HG02938 (cell line): ENCODE measurements at regions not wholly inside any gene's neighbourhood (a gene's known extent, or its start where the extent isn't known, plus 50 kb on each side); places are given as distances from the start of the nearest gene placed in this dataset.
"Not testable (repeated sequence)": the region's sequence is repeated elsewhere in the genome, so short reads cannot be mapped to it uniquely, and the experiment has no call there.

ENCODE experiments used
- ATAC-seq: cut with Tn5 transposase; IDR thresholded peaks from one replicate; pipeline ENCODE4 v1.9.1; 2021; ENCODE audit warnings: mild to moderate bottlenecking, moderate library complexity; ENCODE audit not compliant: unreplicated experiment

GRCh38 chr9:81037889-81038288, 651.5 kb downstream of the TLE1 start:
- ATAC-seq = no peak

- ATAC-seq = no peak
These were observed 653.7 kb downstream of the TLE1 start for GRCh38 chr9:81035601-81036000.

- ATAC-seq = no peak
These were observed 654.2 kb downstream of the TLE1 start for GRCh38 chr9:81035171-81035570.

DNA sequence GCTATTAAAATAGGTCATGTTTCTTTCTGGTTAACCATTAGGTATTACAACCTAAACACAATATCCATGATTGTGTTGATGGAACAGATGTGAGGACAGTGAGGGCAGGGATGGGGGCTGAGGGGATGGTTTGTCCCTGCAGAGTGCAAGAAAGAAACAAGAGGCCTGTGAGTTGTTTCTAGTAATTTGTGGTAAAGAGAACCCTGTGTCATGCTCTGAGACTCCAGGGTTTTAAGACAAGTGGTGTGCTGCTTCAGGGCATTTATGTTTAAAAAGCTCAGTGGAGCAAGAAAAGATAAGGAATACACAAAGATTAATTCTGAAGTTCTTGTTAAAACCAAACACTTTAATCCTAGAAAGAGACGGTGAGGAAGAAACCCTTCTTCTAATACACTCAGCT, 656.5 kb downstream of the TLE1 start:
- ATAC-seq = no peak

- ATAC-seq = no peak
These were observed 657.2 kb downstream of the TLE1 start for GRCh38 chr9:81032030-81032572.

GRCh38 chr9:81031422-81032029, 657.8 kb downstream of the TLE1 start:
- no peak for ATAC-seq

DNA sequence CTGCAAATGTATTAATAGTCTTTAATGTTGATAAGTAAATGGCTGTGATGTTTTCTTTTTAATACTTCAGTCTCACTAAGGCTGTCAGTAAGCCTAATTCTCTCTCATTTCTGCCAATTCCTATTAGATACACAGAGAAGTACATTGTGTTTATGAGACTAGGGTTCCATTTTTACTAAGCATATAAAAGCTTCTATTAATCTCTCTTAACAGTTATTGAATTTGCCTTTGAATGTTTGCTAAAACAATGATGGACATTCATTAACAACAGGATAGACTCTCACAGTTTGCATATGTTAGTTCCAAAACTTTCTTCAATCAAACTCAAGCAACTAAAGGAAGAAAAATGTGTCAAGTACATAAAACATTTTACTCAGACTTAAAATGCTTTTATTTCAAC, 659.3 kb downstream of the TLE1 start:
- no peak for ATAC-seq

DNA sequence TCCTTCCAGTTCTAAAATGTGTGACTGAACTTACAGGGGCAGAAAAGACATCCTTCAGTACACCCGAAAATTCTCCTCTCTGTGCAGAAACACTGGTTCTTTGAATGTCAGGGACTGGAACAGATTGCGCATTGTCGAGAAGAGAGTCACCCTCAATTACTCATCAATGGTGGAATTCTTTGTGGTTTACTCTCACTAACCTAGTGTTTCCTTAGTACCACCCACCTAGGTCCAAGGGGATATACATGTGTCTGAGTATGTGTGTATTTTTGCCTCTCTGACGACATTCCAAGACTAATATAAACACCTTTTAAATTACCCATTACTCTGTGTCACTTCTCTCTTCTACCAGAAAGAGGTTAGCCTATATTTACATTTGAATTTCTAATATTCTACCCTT, 660.8 kb downstream of the TLE1 start:
- ATAC-seq = no peak

- ATAC-seq = no peak
These were observed 667.2 kb downstream of the TLE1 start for GRCh38 chr9:81022177-81022576.

GRCh38 chr9:81014945-81015344, 674.4 kb downstream of the TLE1 start:
- ATAC-seq = not testable (repeated sequence)

GRCh38 chr9:81013191-81013590, 676.2 kb downstream of the TLE1 start:
- not testable (repeated sequence) for ATAC-seq

DNA sequence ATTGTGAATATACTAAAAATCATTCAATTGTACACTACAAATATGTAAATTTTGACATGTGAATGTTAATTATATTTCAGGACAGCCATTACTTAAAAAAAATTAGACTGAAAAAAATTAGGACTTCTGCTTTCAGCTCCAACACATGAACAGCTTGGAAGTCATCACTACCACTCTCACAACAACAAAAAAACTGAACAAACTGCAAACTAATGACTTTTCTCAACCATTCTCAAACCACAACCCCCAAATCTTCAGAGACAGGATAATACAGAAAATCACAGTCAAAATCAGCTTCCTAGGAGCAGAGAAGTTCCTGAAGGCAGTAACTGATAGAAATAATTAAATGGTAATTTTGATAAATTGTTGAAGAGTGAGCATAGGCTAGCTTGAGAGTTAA, 686.4 kb downstream of the TLE1 start:
- ATAC-seq = no peak

DNA sequence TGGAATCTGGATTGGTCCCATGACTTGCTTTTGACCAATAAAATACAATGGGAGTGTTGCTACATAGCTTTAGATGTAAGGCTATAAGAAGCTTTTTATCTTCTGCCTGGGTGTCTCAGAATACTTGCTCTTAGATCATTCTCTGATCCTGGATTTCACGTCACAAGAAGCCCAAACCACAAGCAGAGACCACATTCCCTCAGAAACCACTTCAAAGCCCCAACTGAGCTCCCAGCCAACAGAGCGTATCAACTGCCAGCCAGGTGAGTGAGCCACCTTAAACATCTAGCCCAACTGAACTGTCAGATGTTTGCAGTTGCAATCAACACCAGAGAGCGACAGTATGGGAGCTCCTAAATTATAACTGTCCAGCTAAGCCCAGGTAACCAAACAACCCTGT, 687.1 kb downstream of the TLE1 start:
- ATAC-seq = no peak

GRCh38 chr9:80995759-80996158, 693.6 kb downstream of the TLE1 start:
- no peak for ATAC-seq

DNA sequence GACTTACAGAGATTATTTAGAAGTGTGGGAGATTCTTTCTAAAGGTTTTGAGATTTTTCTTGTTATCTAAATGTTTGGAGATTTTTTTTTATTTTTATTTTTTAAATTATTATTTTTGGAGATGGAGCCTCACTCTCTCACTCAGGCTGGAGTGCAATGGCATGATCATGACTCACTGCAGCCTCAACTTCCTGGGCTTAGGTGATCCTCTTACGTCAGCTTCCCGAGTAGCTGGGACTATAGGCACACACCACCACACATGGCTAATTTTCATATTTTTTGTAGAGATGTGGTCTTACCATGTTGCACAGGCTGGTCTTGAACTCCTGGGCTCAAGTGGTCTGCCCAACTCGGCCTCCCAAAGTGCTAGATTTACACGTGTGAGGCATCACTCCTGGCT, 694.5 kb downstream of the TLE1 start:
- ATAC-seq = no peak

GRCh38 chr9:80985595-80985994, 703.8 kb downstream of the TLE1 start:
- ATAC-seq = not testable (repeated sequence)

DNA sequence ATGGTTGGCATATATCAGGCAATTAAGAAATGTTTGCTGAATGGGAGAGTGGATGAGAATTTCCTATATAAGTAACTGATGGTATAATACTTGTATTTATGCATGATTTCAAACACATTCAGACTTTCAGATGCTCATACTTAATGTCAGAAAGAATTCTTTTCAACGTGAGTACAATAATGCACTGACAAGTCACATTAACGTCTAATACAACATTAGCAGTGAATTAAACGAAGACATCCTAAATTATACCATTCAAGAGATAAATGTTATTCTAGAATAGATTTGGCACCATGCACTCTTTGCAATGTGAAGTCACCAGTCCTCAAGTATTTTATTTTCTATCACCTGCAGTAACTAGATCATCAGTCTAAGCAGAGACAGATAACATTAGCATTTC, 712.9 kb downstream of the TLE1 start:
- no peak for ATAC-seq

DNA sequence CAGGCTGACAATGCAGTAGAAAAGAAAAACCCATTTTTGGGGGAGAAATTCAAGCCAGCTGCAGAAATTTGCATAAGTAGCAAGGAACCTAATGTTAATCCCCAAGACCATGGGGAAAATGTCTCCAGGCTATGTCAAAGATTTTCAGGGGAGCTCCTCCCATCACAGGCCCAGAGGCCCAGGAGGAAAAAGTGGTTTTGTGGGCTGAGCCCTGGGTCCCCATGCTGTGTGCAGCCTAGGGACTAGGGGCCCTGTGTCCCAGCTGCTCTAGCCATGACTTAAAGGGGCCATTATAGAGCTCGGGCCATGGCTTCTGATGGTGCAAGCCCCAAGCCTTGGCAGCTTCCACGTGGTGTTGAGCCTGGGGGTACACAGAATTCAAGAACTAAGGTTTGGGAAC, 719.0 kb downstream of the TLE1 start:
- ATAC-seq = not testable (repeated sequence)

- no peak for ATAC-seq
These were observed 720.7 kb downstream of the TLE1 start for GRCh38 chr9:80968611-80969010.

DNA sequence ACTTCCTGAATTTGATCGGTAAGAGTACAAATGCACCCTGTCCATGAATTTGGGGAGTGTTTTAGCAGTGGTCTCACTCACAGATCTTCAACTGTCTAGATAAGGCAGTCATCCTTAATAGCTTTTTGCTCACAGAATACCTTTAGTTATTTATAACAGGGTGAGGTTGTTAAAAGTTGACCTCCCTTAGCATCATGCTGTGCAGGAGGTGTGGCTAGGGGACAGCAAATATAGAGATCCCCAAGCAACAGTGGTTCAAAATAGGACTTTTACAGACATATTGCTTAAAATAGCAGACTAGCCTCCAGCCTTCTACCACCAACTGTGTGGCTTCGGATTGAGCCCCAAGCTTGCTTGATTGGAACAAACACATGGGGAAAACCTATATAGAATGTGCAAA, 724.4 kb downstream of the TLE1 start:
- ATAC-seq = no peak

- ATAC-seq = no peak
These were observed 725.0 kb downstream of the TLE1 start for GRCh38 chr9:80964374-80964773.

DNA sequence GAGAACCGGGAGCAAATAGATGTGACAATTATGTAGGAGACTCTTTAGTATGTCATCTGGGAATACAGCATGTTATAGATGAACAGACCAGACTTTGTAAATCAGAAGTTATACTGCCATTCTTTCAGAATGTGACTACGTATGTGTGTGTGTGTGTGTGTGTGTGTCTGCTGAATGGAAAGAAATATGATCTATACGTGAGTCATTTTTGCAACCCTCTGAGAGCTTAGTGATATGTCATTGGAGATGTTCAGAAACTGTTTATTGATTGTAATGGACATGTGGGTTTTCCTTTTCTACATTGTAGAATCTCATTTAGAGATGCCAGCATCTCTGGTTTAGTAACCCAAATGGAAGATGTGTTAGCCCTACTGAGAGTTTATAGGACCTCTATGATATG, 731.5 kb downstream of the TLE1 start:
- ATAC-seq = no peak

DNA sequence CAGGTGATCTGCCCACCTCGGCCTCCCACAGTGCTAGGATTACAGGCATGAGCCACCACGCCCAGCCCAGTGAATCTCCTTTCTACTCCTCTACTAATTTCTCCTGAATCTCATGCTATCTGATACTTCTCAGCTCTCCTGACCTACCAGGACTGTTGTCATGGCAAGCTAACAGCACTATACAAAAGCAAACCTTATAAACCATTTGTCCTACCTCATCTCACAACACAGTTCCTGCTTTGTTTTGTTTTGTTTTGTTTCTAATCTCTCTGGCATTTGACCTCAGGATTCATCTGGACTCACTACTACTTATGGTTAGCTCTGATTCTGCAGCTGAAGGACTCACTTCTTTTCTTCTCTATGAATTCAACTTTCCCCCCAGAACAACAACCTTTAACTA, 734.8 kb downstream of the TLE1 start:
- ATAC-seq = no peak
